ENCODE measurements at regions not wholly inside any gene's neighbourhood (a gene's known extent, or its start where the extent isn't known, plus 50 kb on each side); places are given as distances from the start of the nearest gene placed in this dataset.

- in situ Hi-C loops (cut with MboI) = no loop called here
- Histone ChIP-seq H3K27ac (no peak overlapping the region), H3K36me3 (ENCODE audit: low read depth) (no peaks in the 10 kb centered on the region), H3K27me3 (replicated peaks; ENCODE audit: insufficient read depth) (no peaks in the 10 kb centered on the region), H3K4me3 (no peak overlapping the region), H3F3A (ENCODE audit: insufficient read depth) (no peaks in the 10 kb centered on the region), H3K4me2 (ENCODE audit: unreplicated experiment) (no peak overlapping the region), H2AFZ (no peak overlapping the region), H3K9me2 (ENCODE audit: insufficient read depth) (no peaks in the 10 kb centered on the region), H3K4me1 (ENCODE audit: insufficient read depth) (no peaks in the 10 kb centered on the region), H3K79me2 (ENCODE audit: insufficient read depth) (no peaks in the 10 kb centered on the region), H3K9me3 (ENCODE audit: low read depth) (no peaks in the 10 kb centered on the region), H3K9ac (no peak overlapping the region), H4K20me1 (ENCODE audit: insufficient read depth) (no peaks in the 10 kb centered on the region)
- 26 to 36% methylated on average over 11 of the region's 11 CpGs for WGBS, 2 experiments (ENCODE audit: low coverage in 1 of 2, low lambda C conversion rate in 2 of 2, missing lambda C conversion rate in 2 of 2)
- no peak for TF ChIP-seq EZH2 (IDR thresholded peaks at IDR 0.05; ENCODE audit: insufficient read depth, poor library complexity, severe bottlenecking)
- TF ChIP-seq EZH2phosphoT487 (IDR thresholded peaks at IDR 0.05; ENCODE audit: insufficient read depth, low read depth) = no peak
- DNase-seq = no peak
These were observed 1210.4 kb downstream of the TYW1 start for GRCh38 chr7:68206946-68207485.

GRCh38 chr7:68207676-68208075, 1211.0 kb downstream of the TYW1 start:
- no peaks in the 10 kb centered on the region for H4K20me1 ChIP-seq (ENCODE audit: insufficient read depth)
- H3K27ac ChIP-seq = no peak overlapping the region
- no peaks in the 10 kb centered on the region for H3K36me3 ChIP-seq (ENCODE audit: low read depth)
- WGBS, 2 experiments (ENCODE audit: low coverage in 1 of 2, low lambda C conversion rate in 2 of 2, missing lambda C conversion rate in 2 of 2) = 61 to 65% methylated on average over 8 of the region's 8 CpGs
- no peak overlapping the region for H3K9ac ChIP-seq
- no peak for DNase-seq
- no peaks in the 10 kb centered on the region for H3K27me3 ChIP-seq (replicated peaks; ENCODE audit: insufficient read depth)
- H3K4me1 ChIP-seq (ENCODE audit: insufficient read depth) = no peaks in the 10 kb centered on the region
- no peaks in the 10 kb centered on the region for H3K79me2 ChIP-seq (ENCODE audit: insufficient read depth)
- no peaks in the 10 kb centered on the region for H3K9me3 ChIP-seq (ENCODE audit: low read depth)
- H3F3A ChIP-seq (ENCODE audit: insufficient read depth) = no peaks in the 10 kb centered on the region
- H2AFZ ChIP-seq = no peak overlapping the region
- no peaks in the 10 kb centered on the region for H3K9me2 ChIP-seq (ENCODE audit: insufficient read depth)
- H3K4me3 ChIP-seq = no peak overlapping the region
- in situ Hi-C loops (cut with MboI) = no loop called here
- no peak for TF ChIP-seq EZH2 (IDR thresholded peaks at IDR 0.05; ENCODE audit: insufficient read depth, poor library complexity, severe bottlenecking)
- TF ChIP-seq EZH2phosphoT487 (IDR thresholded peaks at IDR 0.05; ENCODE audit: insufficient read depth, low read depth) = no peak
- no peak overlapping the region for H3K4me2 ChIP-seq (ENCODE audit: unreplicated experiment)

- Histone ChIP-seq H3K9me3 (ENCODE audit: low read depth) (no peaks in the 10 kb centered on the region), H3K4me2 (ENCODE audit: unreplicated experiment) (no peak overlapping the region), H3F3A (ENCODE audit: insufficient read depth) (no peaks in the 10 kb centered on the region), H3K36me3 (ENCODE audit: low read depth) (no peaks in the 10 kb centered on the region), H2AFZ (no peak overlapping the region), H3K4me1 (ENCODE audit: insufficient read depth) (no peaks in the 10 kb centered on the region), H4K20me1 (ENCODE audit: insufficient read depth) (no peaks in the 10 kb centered on the region), H3K27me3 (replicated peaks; ENCODE audit: insufficient read depth) (no peaks in the 10 kb centered on the region), H3K9ac (no peak overlapping the region), H3K4me3 (no peak overlapping the region), H3K9me2 (ENCODE audit: insufficient read depth) (no peaks in the 10 kb centered on the region), H3K27ac (no peak overlapping the region), H3K79me2 (ENCODE audit: insufficient read depth) (no peaks in the 10 kb centered on the region)
- TF ChIP-seq EZH2 (IDR thresholded peaks at IDR 0.05; ENCODE audit: insufficient read depth, poor library complexity, severe bottlenecking) (no peak), EZH2phosphoT487 (IDR thresholded peaks at IDR 0.05; ENCODE audit: insufficient read depth, low read depth) (no peak)
- in situ Hi-C loops (cut with MboI) = no loop called here
- 23 to 27% methylated on average over 6 of the region's 6 CpGs for WGBS, 2 experiments (ENCODE audit: low coverage in 1 of 2, low lambda C conversion rate in 2 of 2, missing lambda C conversion rate in 2 of 2)
- no peak for DNase-seq
These were observed 1212.9 kb downstream of the TYW1 start for GRCh38 chr7:68209486-68209885.

- H2AFZ ChIP-seq = no peak overlapping the region
- H3K36me3 ChIP-seq (ENCODE audit: low read depth) = no peaks in the 10 kb centered on the region
- no peaks in the 10 kb centered on the region for H3K4me1 ChIP-seq (ENCODE audit: insufficient read depth)
- no peak overlapping the region for H3K27ac ChIP-seq
- no peak overlapping the region for H3K4me3 ChIP-seq
- no peaks in the 10 kb centered on the region for H4K20me1 ChIP-seq (ENCODE audit: insufficient read depth)
- no peaks in the 10 kb centered on the region for H3K9me2 ChIP-seq (ENCODE audit: insufficient read depth)
- DNase-seq = no peak
- TF ChIP-seq EZH2phosphoT487 (IDR thresholded peaks at IDR 0.05; ENCODE audit: insufficient read depth, low read depth) = no peak
- no peaks in the 10 kb centered on the region for H3K9me3 ChIP-seq (ENCODE audit: low read depth)
- WGBS, 2 experiments (ENCODE audit: low coverage in 1 of 2, low lambda C conversion rate in 2 of 2, missing lambda C conversion rate in 2 of 2) = 40 to 41% methylated on average over 3 of the region's 3 CpGs
- no peaks in the 10 kb centered on the region for H3K79me2 ChIP-seq (ENCODE audit: insufficient read depth)
- no peak overlapping the region for H3K4me2 ChIP-seq (ENCODE audit: unreplicated experiment)
- no peak overlapping the region for H3K9ac ChIP-seq
- H3F3A ChIP-seq (ENCODE audit: insufficient read depth) = no peaks in the 10 kb centered on the region
- in situ Hi-C loops (cut with MboI) = no loop called here
- no peaks in the 10 kb centered on the region for H3K27me3 ChIP-seq (replicated peaks; ENCODE audit: insufficient read depth)
These were observed 1217.2 kb downstream of the TYW1 start for GRCh38 chr7:68213838-68214237.

GRCh38 chr7:68216051-68216450, 1219.4 kb downstream of the TYW1 start:
- no peaks in the 10 kb centered on the region for H3K9me3 ChIP-seq (ENCODE audit: low read depth)
- no peaks in the 10 kb centered on the region for H3K79me2 ChIP-seq (ENCODE audit: insufficient read depth)
- in situ Hi-C loops (cut with MboI) = no loop called here
- no peak overlapping the region for H2AFZ ChIP-seq
- H3K36me3 ChIP-seq (ENCODE audit: low read depth) = no peaks in the 10 kb centered on the region
- no peak overlapping the region for H3K9ac ChIP-seq
- no peaks in the 10 kb centered on the region for H3K27me3 ChIP-seq (replicated peaks; ENCODE audit: insufficient read depth)
- TF ChIP-seq EZH2 (IDR thresholded peaks at IDR 0.05; ENCODE audit: insufficient read depth, poor library complexity, severe bottlenecking) (no peak), EZH2phosphoT487 (IDR thresholded peaks at IDR 0.05; ENCODE audit: insufficient read depth, low read depth) (no peak)
- WGBS, 2 experiments (ENCODE audit: low coverage in 1 of 2, low lambda C conversion rate in 2 of 2, missing lambda C conversion rate in 2 of 2) = 13% methylated on average over 5 of the region's 5 CpGs
- H3K27ac ChIP-seq = no peak overlapping the region
- no peaks in the 10 kb centered on the region for H3K4me1 ChIP-seq (ENCODE audit: insufficient read depth)
- H3K4me2 ChIP-seq (ENCODE audit: unreplicated experiment) = no peak overlapping the region
- DNase-seq = no peak
- no peaks in the 10 kb centered on the region for H4K20me1 ChIP-seq (ENCODE audit: insufficient read depth)
- H3K9me2 ChIP-seq (ENCODE audit: insufficient read depth) = no peaks in the 10 kb centered on the region
- no peaks in the 10 kb centered on the region for H3F3A ChIP-seq (ENCODE audit: insufficient read depth)
- no peak overlapping the region for H3K4me3 ChIP-seq

All from GM23248 (cell line).